ENCODE measurements at regions not wholly inside any gene's neighbourhood (a gene's known extent, or its start where the extent isn't known, plus 50 kb on each side); places are given as distances from the start of the nearest gene placed in this dataset.

DNA sequence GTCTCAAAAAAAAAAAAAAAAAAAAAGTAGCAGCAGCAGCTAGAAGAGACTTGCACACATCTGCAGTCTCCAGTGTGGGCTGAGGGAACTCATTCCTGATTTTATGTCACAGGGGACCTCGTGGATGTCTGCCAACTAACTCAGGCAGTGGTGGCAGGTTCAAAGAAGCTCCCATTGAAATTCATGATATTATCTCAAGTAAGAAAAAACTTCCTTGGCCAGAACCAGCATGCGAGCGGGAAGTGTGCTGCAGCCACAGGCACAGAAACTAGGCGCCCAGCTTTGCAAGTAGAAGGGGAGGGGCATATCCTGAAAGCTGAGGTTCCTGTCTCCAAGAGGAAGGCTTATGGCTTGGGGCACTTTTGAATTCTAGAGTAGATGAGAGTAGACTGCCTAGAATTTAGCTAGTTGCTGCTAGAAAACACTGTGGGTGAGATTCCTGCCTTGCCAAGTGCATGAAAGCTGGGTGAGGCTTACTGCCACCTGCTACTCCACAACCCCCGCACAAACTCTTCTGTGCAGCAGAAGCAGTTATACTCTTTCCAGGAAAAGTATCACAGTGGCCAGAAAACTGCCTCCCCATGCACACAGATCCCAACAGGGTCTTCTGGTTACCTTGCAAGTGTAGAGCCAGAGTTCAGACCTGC, 603.8 kb upstream of the CA10 start:
- TF ChIP-seq, protein P1, sequence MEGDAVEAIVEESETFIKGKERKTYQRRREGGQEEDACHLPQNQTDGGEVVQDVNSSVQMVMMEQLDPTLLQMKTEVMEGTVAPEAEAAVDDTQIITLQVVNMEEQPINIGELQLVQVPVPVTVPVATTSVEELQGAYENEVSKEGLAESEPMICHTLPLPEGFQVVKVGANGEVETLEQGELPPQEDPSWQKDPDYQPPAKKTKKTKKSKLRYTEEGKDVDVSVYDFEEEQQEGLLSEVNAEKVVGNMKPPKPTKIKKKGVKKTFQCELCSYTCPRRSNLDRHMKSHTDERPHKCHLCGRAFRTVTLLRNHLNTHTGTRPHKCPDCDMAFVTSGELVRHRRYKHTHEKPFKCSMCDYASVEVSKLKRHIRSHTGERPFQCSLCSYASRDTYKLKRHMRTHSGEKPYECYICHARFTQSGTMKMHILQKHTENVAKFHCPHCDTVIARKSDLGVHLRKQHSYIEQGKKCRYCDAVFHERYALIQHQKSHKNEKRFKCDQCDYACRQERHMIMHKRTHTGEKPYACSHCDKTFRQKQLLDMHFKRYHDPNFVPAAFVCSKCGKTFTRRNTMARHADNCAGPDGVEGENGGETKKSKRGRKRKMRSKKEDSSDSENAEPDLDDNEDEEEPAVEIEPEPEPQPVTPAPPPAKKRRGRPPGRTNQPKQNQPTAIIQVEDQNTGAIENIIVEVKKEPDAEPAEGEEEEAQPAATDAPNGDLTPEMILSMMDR (conservative IDR thresholded peaks at IDR 0.05; ENCODE audit: low read depth, low read length): no peak
- no peak for TF ChIP-seq EZH2 (IDR thresholded peaks at IDR 0.05; ENCODE audit: borderline replicate concordance, low read depth, low read length, poor library complexity, severe bottlenecking)

All from A673 (cell line).